ENCODE measurements at regions not wholly inside any gene's neighbourhood (a gene's known extent, or its start where the extent isn't known, plus 50 kb on each side); places are given as distances from the start of the nearest gene placed in this dataset.

GRCh38 chrX:21056622-21057021 is 317.6 kb upstream of the CNKSR2 start:
- H3K4me3 ChIP-seq (ENCODE audit: low read depth, low read length) = no peak overlapping the region
- no peak for DNase-seq (ENCODE audit: low read depth, low spot score)
- ChIA-PET POLR2A (no interaction called here), CTCF (no interaction called here)
- no peak for TF ChIP-seq CTCF (IDR thresholded peaks at IDR 0.05; ENCODE audit: insufficient read depth, low read length, missing control alignments)

- ChIA-PET POLR2A (no interaction called here), CTCF (no interaction called here)
- no peak overlapping the region for H3K4me3 ChIP-seq (ENCODE audit: low read depth, low read length)
- DNase-seq (ENCODE audit: low read depth, low spot score) = no peak
- TF ChIP-seq CTCF (IDR thresholded peaks at IDR 0.05; ENCODE audit: insufficient read depth, low read length, missing control alignments) = no peak
Observed at GRCh38 chrX:21047034-21047455, 327.2 kb upstream of the CNKSR2 start.

GRCh38 chrX:21014326-21014725 is 359.9 kb upstream of the CNKSR2 start:
- ChIA-PET POLR2A (no interaction called here), CTCF (no interaction called here)
- H3K4me3 ChIP-seq (ENCODE audit: low read depth, low read length) = no peak overlapping the region
- no peak for TF ChIP-seq CTCF (IDR thresholded peaks at IDR 0.05; ENCODE audit: insufficient read depth, low read length, missing control alignments)
- DNase-seq (ENCODE audit: low read depth, low spot score) = no peak

GRCh38 chrX:21004835-21005234 is 369.4 kb upstream of the CNKSR2 start:
- POLR2A ChIA-PET = no interaction called here
- CTCF ChIA-PET = no interaction called here
- no peak for DNase-seq (ENCODE audit: low read depth, low spot score)
- no peak for TF ChIP-seq CTCF (IDR thresholded peaks at IDR 0.05; ENCODE audit: insufficient read depth, low read length, missing control alignments)
- H3K4me3 ChIP-seq (ENCODE audit: low read depth, low read length) = no peak overlapping the region

DNA sequence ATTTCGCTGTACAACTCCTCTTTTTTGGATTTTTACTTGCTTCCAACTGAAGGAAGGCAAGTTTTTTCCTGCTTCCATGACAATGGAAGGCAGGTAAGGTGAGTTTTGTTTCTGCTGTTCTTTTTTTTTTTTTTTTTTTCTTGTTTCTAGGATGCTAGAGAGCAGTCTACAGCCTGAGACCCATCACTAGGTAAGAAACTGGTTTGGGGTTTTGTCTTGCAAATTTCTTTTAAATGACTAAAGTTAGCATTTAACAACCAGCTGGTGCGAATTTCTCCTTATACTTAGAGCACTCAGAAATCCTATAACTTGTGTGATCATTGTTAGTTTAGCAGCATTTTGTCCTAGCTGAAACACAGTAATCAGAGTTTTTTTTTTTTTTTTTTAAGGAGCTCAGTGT is 378.4 kb upstream of the CNKSR2 start:
- ChIA-PET POLR2A (no interaction called here), CTCF (no interaction called here)

GRCh38 chrX:20989361-20989760 is 384.9 kb upstream of the CNKSR2 start:
- no peak for DNase-seq (ENCODE audit: low read depth, low spot score)
- no peak overlapping the region for H3K4me3 ChIP-seq (ENCODE audit: low read depth, low read length)
- POLR2A ChIA-PET = no interaction called here
- no peak for TF ChIP-seq CTCF (IDR thresholded peaks at IDR 0.05; ENCODE audit: insufficient read depth, low read length, missing control alignments)
- CTCF ChIA-PET = no interaction called here

More for the DNA sequence above, 378.4 kb upstream of the CNKSR2 start:
- no peak for DNase-seq (ENCODE audit: low read depth, low spot score)
- no peak for TF ChIP-seq CTCF (IDR thresholded peaks at IDR 0.05; ENCODE audit: insufficient read depth, low read length, missing control alignments)
- H3K4me3 ChIP-seq (ENCODE audit: low read depth, low read length) = no peak overlapping the region
